Transverse colon (tissue), 4 donors: ENCODE measurements at regions not wholly inside any gene's neighbourhood (a gene's known extent, or its start where the extent isn't known, plus 50 kb on each side); places are given as distances from the start of the nearest gene placed in this dataset.

Experiments used
- DNase-seq: peaks from one replicate; pipeline ENCODE4 v3.0.0-alpha.2; 2019
- H3K27ac ChIP-seq, 4 donors: fragments of 200-600 bp; sonication (generic); 2 replicates each; pipeline ENCODE4 v1.5.1; 2016 to 2018; ENCODE audit warnings: inconsistent platforms in 4 of 4
- H3K27me3 ChIP-seq: fragments of 200-600 bp; sonication (generic); 2 replicates; pipeline ENCODE4 v1.5.1; 2017; ENCODE audit warnings: inconsistent platforms
- H3K36me3 ChIP-seq, 4 donors: fragments of 200-600 bp; sonication (generic); 2 replicates each; pipeline ENCODE4 v1.5.1; 2017 to 2019; ENCODE audit warnings: inconsistent platforms in 4 of 4
- H3K4me1 ChIP-seq, 4 donors: fragments of 200-600 bp; sonication (generic); 2 replicates each; pipeline ENCODE4 v1.5.1; 2017 to 2020; ENCODE audit warnings: inconsistent platforms in 4 of 4
- H3K4me3 ChIP-seq, 4 donors: fragments of 200-600 bp; sonication (generic); 1 replicate in 1 of 4; 2 replicates in 3 of 4; pipeline versions ENCODE4 v1.5.1 to v1.6.1; 2017 to 2019; ENCODE audit warnings: inconsistent platforms in 4 of 4
- H3K9me3 ChIP-seq, 2 donors: fragments of 200-600 bp; sonication (generic); 2 replicates each; pipeline ENCODE4 v1.5.1; 2017 to 2019; ENCODE audit warnings: inconsistent platforms in 2 of 2
- CTCF ChIP-seq, 5 experiments: fragments of 200-600 bp in 3 of 5; fragments of 450-650 bp in 2 of 5; sonication (generic) in 3 of 5; IDR thresholded peaks; 1 replicate in 2 of 5; 2 replicates in 3 of 5; pipeline ENCODE4 v1.5.1; 2016 to 2017; ENCODE audit warnings: antibody characterized with exemption in 5 of 5, inconsistent platforms in 3 of 5, mild to moderate bottlenecking in 2 of 5, moderate library complexity in 1 of 5
- EP300 ChIP-seq: sonication (generic); formaldehyde crosslinking; IDR thresholded peaks from one replicate; pipeline ENCODE4 v1.6.1; 2017; ENCODE audit warnings: antibody characterized with exemption, low read depth
- POLR2A ChIP-seq: fragments of 450-650 bp; IDR thresholded peaks from one replicate; pipeline ENCODE4 v1.6.1; 2016; ENCODE audit warnings: antibody characterized with exemption, mild to moderate bottlenecking, moderate library complexity
- POLR2AphosphoS5 ChIP-seq, 3 donors: sonication (generic); formaldehyde crosslinking; IDR thresholded peaks; one replicate each; pipeline ENCODE4 v1.6.1; 2016; ENCODE audit warnings: antibody characterized with exemption in 3 of 3
- WGBS, 2 donors: methylation state at CpG; one replicate each; pipeline ENCODE4 v1.1.5; 2018; ENCODE audit warnings: low coverage in 1 of 2; 5-methylcytosine and 5-hydroxymethylcytosine counted together
- in situ Hi-C, 4 donors: fragments of 200-750 bp; cut with MboI; loops; one replicate each; pipeline versions ENCODE4 v1.15.0 to v1.15.1; 2017; ENCODE audit warnings: low sequenced_read_pairs in 3 of 4, low pct_ligation_motif_present in 1 of 4, low pct_unique_long_range_greater_than_20kb in 1 of 4
- intact Hi-C: fragments of 100-400 bp; cut with DNase I; formaldehyde crosslinking; loops from one replicate; pipeline ENCODE4 v1.15.1; 2023; ENCODE audit warnings: low total_unique reads

- 64% methylated on average over 1 of the region's 1 CpG for WGBS, 2 donors
- H3K36me3 ChIP-seq, result no peaks in the 10 kb centered on the region
- no peak overlapping the region for H3K4me3 ChIP-seq
- in situ Hi-C loops (no loop called here), intact Hi-C loops (no loop called here)
- H3K27me3 ChIP-seq, result no peaks in the 10 kb centered on the region
- H3K27ac ChIP-seq, result no peak overlapping the region
- TF ChIP-seq POLR2A (no peak), POLR2AphosphoS5 (IDR thresholded peaks at IDR 0.05) (no peak), EP300 (no peak), CTCF (IDR thresholded peaks at IDR 0.05) (no peak)
- H3K9me3 ChIP-seq, result no peaks in the 10 kb centered on the region
- no peaks in the 10 kb centered on the region for H3K4me1 ChIP-seq
- no peak for DNase-seq
Observed at GRCh38 chr7:125648543-125648942, 718.9 kb upstream of the POT1 start.

DNA sequence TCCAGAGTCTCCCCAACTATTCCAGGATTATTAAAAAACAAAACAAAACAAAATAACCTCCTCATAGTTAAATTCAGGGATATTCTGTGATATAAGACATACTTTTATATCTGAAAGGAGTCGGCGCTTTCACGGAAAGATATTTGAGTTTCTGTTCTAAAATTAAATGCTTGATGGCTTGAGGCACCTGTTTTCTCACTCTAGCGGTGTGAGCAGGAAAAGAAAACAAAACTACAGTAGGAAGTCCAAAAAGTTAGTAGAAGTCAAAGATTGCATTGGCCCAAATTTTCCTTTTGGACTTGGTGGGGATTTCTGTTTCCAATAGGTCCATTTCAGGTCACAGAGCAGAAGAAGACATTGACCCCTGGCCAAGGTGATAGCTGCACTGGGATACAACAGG lies 716.1 kb upstream of the POT1 start:
- H3K9me3 ChIP-seq, result no peaks in the 10 kb centered on the region
- intact Hi-C loops, result no loop called here
- H3K4me3 ChIP-seq, result no peak overlapping the region
- no peaks in the 10 kb centered on the region for H3K27me3 ChIP-seq
- no peak overlapping the region for H3K27ac ChIP-seq
- no peaks in the 10 kb centered on the region for H3K36me3 ChIP-seq
- in situ Hi-C loops, result no loop called here
- no peak for DNase-seq
- TF ChIP-seq EP300, result no peak
- no peak for TF ChIP-seq POLR2A
- no peak for TF ChIP-seq CTCF (IDR thresholded peaks at IDR 0.05)
- no peak for TF ChIP-seq POLR2AphosphoS5 (IDR thresholded peaks at IDR 0.05)
- 84 to 88% methylated on average over 4 of the region's 4 CpGs for WGBS, 2 donors
- no peaks in the 10 kb centered on the region for H3K4me1 ChIP-seq

- Histone ChIP-seq H3K27ac (no peak overlapping the region), H3K4me3 (no peak overlapping the region), H3K27me3 (no peaks in the 10 kb centered on the region), H3K4me1 (no peaks in the 10 kb centered on the region), H3K36me3 (no peaks in the 10 kb centered on the region), H3K9me3 (no peaks in the 10 kb centered on the region)
- 71 to 79% methylated on average over 1 of the region's 1 CpG for WGBS, 2 donors
- in situ Hi-C loops (no loop called here), intact Hi-C loops (no loop called here)
- no peak for TF ChIP-seq CTCF (IDR thresholded peaks at IDR 0.05)
- no peak for TF ChIP-seq POLR2AphosphoS5 (IDR thresholded peaks at IDR 0.05)
- TF ChIP-seq POLR2A, result no peak
- no peak for TF ChIP-seq EP300
- no peak for DNase-seq
Observed at GRCh38 chr7:125644109-125644508, 714.5 kb upstream of the POT1 start.

DNA sequence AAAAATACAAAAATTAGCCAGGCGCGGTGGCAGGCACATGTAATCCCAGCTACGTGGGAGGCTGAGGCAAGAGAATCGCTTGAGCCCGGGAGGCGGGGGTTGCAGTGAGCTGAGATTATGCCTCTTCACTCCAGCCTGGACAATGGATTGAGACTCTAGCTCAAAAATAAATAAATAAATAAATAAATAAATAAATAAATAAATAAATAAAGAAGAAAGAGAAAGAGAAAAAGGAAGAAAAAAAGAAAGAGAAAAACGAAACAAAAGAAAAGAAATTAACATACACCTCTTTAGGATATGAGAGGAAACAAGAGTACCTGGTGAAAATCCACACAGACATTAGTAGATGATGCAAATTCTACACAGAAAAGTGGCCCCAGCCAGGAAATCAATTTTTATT lies 713.7 kb upstream of the POT1 start:
- intact Hi-C loops (no loop called here), in situ Hi-C loops (no loop called here)
- Histone ChIP-seq H3K27me3 (no peaks in the 10 kb centered on the region), H3K9me3 (no peaks in the 10 kb centered on the region), H3K4me1 (no peaks in the 10 kb centered on the region), H3K27ac (no peak overlapping the region), H3K36me3 (no peaks in the 10 kb centered on the region), H3K4me3 (no peak overlapping the region)
- 80 to 93% methylated on average over 1 to 7 of the region's 7 CpGs for WGBS, 2 donors
- TF ChIP-seq EP300, result no peak
- no peak for TF ChIP-seq CTCF (IDR thresholded peaks at IDR 0.05)
- no peak for TF ChIP-seq POLR2AphosphoS5 (IDR thresholded peaks at IDR 0.05)
- TF ChIP-seq POLR2A, result no peak
- no peak for DNase-seq
